ENCODE measurements at regions not wholly inside any gene's neighbourhood (a gene's known extent, or its start where the extent isn't known, plus 50 kb on each side); places are given as distances from the start of the nearest gene placed in this dataset.
"Not testable (repeated sequence)": the region's sequence is repeated elsewhere in the genome, so short reads cannot be mapped to it uniquely, and the experiment has no call there.

DNA sequence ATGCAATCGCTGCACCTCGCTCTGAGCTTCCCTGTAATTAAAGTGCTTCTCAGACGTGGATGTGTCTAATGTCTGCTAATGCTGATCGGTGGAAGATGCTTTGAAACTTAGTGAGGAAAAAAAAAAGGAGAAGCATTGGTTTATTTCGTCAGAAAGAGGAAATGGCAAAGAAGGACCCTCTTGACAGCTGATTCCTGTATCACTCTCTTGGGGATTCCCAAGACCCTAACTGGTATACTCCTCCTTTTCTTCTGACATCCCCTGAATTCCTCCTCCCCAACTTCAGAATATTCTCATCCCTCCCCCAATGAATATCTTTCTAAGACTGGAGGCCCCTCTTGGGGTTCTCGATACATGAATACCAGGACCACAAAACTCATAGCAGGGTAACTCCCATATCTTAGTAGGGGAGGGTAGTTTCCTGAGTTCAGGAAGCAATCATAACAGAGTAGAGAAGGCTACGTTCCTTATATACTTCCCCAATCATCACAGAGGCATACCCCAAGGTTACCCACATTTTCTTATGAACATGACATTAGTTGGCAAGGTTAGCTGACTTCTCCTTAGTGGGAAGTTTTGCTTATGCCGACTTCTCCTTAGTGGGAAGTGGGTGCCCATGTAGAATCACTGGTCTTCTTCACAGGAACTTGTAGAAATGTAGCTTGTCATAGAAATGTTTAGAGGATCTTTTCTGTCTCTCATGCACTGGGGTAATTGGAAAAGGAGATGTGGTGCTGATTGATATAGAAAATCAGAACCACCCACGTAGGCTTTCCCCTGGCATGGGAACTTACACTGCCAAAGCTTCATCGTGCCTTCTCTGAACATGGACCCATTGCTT lies 63.8 kb upstream of the ATXN1 start:
- no peaks in the 10 kb centered on the region for H3K36me3 ChIP-seq
- H3K4me3 ChIP-seq: no peak overlapping the region
- TF ChIP-seq, protein P1, sequence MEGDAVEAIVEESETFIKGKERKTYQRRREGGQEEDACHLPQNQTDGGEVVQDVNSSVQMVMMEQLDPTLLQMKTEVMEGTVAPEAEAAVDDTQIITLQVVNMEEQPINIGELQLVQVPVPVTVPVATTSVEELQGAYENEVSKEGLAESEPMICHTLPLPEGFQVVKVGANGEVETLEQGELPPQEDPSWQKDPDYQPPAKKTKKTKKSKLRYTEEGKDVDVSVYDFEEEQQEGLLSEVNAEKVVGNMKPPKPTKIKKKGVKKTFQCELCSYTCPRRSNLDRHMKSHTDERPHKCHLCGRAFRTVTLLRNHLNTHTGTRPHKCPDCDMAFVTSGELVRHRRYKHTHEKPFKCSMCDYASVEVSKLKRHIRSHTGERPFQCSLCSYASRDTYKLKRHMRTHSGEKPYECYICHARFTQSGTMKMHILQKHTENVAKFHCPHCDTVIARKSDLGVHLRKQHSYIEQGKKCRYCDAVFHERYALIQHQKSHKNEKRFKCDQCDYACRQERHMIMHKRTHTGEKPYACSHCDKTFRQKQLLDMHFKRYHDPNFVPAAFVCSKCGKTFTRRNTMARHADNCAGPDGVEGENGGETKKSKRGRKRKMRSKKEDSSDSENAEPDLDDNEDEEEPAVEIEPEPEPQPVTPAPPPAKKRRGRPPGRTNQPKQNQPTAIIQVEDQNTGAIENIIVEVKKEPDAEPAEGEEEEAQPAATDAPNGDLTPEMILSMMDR (IDR thresholded peaks at IDR 0.05): no peak
- no peaks in the 10 kb centered on the region for H3K4me1 ChIP-seq
- no peaks in the 10 kb centered on the region for H3K9me3 ChIP-seq
- no peaks in the 10 kb centered on the region for H3K27me3 ChIP-seq
- intact Hi-C loops (cut with DNase I; ENCODE audit: low total_unique reads): no loop called here
- H3K27ac ChIP-seq: no peak overlapping the region
- no peak for DNase-seq

GRCh38 chr6:16823718-16824352 lies 62.6 kb upstream of the ATXN1 start:
- H3K27me3 ChIP-seq: no peaks in the 10 kb centered on the region
- intact Hi-C loops (cut with DNase I; ENCODE audit: low total_unique reads): no loop called here
- H3K9me3 ChIP-seq: no peaks in the 10 kb centered on the region
- TF ChIP-seq, protein P1 (IDR thresholded peaks at IDR 0.05): no peak
- H3K4me3 ChIP-seq: no peak overlapping the region
- no peak for DNase-seq
- H3K4me1 ChIP-seq: no peaks in the 10 kb centered on the region
- H3K36me3 ChIP-seq: no peaks in the 10 kb centered on the region
- H3K27ac ChIP-seq: no peak overlapping the region

DNA sequence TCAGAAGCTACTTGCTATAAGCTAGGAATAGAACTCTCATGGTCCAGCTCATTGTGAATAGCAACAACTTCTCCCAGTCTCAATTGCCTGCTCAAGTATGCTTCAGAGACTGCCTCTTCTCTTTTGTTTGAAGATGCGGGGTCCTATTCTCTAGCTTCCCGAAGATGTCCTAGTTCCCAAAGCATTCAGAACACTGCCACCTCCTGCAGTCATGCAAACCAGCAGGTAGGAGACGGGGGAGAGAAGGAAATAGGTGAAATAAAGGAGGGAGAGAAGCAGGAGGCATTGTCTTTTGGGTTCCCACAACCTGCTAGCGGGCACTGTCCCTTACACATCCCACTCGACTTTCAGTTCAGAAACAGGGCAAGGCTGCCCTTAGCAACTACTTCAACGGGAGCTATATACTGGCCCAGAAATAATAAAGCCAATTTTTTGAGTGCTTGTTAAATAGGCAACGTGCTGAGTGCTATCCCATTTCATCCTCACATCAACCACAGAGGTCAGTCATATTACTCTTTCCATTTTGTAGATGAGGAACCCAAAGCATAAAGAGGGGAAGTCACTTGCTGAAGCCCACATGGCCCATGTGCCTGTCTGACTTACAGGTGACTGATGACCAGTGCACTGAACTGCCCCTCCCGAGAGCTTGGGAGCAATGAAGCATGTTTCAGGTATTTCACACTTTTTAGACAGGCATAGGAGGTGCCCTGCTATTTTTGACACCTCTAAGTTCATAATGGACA lies 61.9 kb upstream of the ATXN1 start:
- Histone ChIP-seq H3K4me1 (no peaks in the 10 kb centered on the region), H3K36me3 (no peaks in the 10 kb centered on the region), H3K9me3 (no peaks in the 10 kb centered on the region), H3K27me3 (no peaks in the 10 kb centered on the region), H3K4me3 (no peak overlapping the region), H3K27ac (no peak overlapping the region)
- DNase-seq: no peak
- TF ChIP-seq, protein P1 (IDR thresholded peaks at IDR 0.05): no peak
- intact Hi-C loops (cut with DNase I; ENCODE audit: low total_unique reads): no loop called here

DNA sequence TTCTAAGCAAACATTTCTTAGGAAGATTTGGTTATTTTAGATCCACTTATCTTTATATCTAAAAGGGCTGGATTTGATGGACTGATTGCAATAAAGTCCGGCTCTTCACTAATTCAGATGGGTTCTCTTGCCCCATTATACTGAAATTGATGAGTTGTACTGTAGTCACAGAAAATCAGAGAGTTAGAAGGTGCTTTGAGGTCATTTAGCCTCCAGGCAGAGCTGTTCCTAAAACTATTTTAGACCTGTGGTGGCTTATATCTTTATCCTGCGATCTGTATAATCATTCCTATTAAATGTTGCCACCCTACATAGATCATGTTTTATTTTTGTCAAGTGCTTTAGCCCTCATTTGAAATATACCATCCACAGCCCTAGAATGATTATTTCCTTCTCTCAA lies 61.3 kb upstream of the ATXN1 start:
- Histone ChIP-seq H3K27ac (no peak overlapping the region), H3K36me3 (no peaks in the 10 kb centered on the region), H3K4me3 (no peak overlapping the region), H3K27me3 (no peaks in the 10 kb centered on the region), H3K9me3 (no peaks in the 10 kb centered on the region), H3K4me1 (no peaks in the 10 kb centered on the region)
- TF ChIP-seq, protein P1 (IDR thresholded peaks at IDR 0.05): no peak
- intact Hi-C loops (cut with DNase I; ENCODE audit: low total_unique reads): no loop called here
- no peak for DNase-seq

DNA sequence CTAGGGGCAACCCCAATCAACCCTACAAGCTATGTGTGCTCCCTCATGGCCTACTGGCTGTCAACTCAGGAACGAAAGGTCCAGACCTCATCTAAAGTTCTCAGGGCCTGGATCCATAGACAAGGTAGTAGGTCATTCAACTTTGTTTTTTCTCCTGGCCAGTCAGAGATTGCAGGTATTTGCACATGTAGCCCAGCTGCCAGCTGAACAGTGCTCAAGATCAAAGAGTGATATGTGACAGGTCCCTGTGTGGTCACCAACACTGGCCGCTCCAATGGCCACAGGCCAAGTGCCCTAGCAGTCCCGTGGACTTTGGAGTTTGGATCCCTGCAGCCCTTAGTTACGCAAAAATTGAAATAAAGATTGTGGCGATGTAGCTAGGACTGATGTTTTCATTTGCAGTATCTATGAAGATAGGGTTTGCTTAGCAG lies 60.6 kb upstream of the ATXN1 start:
- Histone ChIP-seq H3K9me3 (no peaks in the 10 kb centered on the region), H3K36me3 (no peaks in the 10 kb centered on the region), H3K27me3 (no peaks in the 10 kb centered on the region), H3K4me3 (no peak overlapping the region), H3K4me1 (no peaks in the 10 kb centered on the region), H3K27ac (no peak overlapping the region)
- intact Hi-C loops (cut with DNase I; ENCODE audit: low total_unique reads): no loop called here
- DNase-seq: no peak
- TF ChIP-seq, protein P1 (IDR thresholded peaks at IDR 0.05): no peak

GRCh38 chr6:16820262-16820661 lies 59.0 kb upstream of the ATXN1 start:
- H3K4me3 ChIP-seq; H3K27ac ChIP-seq; H3K4me1 ChIP-seq; H3K27me3 ChIP-seq; H3K36me3 ChIP-seq; DNase-seq; H3K9me3 ChIP-seq; intact Hi-C loops (cut with DNase I; ENCODE audit: low total_unique reads): not testable (repeated sequence)
